ENCODE measurements at regions not wholly inside any gene's neighbourhood (a gene's known extent, or its start where the extent isn't known, plus 50 kb on each side); places are given as distances from the start of the nearest gene placed in this dataset.
"Not testable (repeated sequence)": the region's sequence is repeated elsewhere in the genome, so short reads cannot be mapped to it uniquely, and the experiment has no call there.

GRCh38 chr5:60437308-60437707 lies 262.7 kb downstream of the DEPDC1B start:
- DNase-seq (no peak), ATAC-seq (replicated peaks) (no peak)
- Mint-ChIP-seq H3K36me3 (ENCODE audit: insufficient read depth) (no peaks in the 10 kb centered on the region), H3K4me1 (ENCODE audit: low read depth in 2 of 2) (no peaks in the 10 kb centered on the region), H3K27ac (no peak overlapping the region), H3K27me3 (no peaks in the 10 kb centered on the region), H3K9me3 (peaks cover 2 to 8% of the 10 kb centered on the region in 2 donors), H3K4me3 (no peak overlapping the region)

GRCh38 chr5:60436518-60436917 lies 263.4 kb downstream of the DEPDC1B start:
- no peak overlapping the region for H3K4me3 Mint-ChIP-seq
- DNase-seq (no peak), ATAC-seq (replicated peaks) (no peak)
- peaks cover 3% of the 10 kb centered on the region for H3K36me3 Mint-ChIP-seq (ENCODE audit: insufficient read depth)
- H3K27ac Mint-ChIP-seq, result no peak overlapping the region
- no peaks in the 10 kb centered on the region for H3K27me3 Mint-ChIP-seq
- H3K4me1 Mint-ChIP-seq (ENCODE audit: low read depth in 2 of 2), result no peaks in the 10 kb centered on the region
- peaks cover 0 to 8% of the 10 kb centered on the region in 2 donors for H3K9me3 Mint-ChIP-seq

DNA sequence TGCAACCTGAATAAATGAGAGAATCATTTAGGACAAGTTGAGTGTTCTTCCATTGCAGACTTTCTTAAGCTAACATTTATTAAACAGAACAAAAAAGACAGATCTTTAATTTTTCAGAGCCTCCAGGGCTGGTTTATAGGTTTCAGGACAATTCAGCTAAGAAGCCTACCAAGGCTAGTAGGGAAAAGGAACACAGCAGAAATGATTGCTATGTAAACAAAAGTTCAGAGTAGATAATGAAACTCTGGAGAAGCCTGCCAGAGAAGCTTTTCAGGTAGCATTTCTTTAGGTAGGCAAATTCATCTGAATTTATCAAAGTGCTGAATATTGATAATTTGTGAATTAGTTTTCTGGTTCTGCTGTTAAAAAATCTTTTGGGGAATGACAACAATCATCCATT lies 264.2 kb downstream of the DEPDC1B start:
- Mint-ChIP-seq H3K4me3 (no peak overlapping the region), H3K9me3 (peaks cover 0 to 8% of the 10 kb centered on the region in 2 donors), H3K27me3 (no peaks in the 10 kb centered on the region), H3K4me1 (ENCODE audit: low read depth in 2 of 2) (no peaks in the 10 kb centered on the region), H3K36me3 (ENCODE audit: insufficient read depth) (peaks cover 3% of the 10 kb centered on the region), H3K27ac (no peak overlapping the region)
- no peak for DNase-seq
- no peak for ATAC-seq (replicated peaks)

DNA sequence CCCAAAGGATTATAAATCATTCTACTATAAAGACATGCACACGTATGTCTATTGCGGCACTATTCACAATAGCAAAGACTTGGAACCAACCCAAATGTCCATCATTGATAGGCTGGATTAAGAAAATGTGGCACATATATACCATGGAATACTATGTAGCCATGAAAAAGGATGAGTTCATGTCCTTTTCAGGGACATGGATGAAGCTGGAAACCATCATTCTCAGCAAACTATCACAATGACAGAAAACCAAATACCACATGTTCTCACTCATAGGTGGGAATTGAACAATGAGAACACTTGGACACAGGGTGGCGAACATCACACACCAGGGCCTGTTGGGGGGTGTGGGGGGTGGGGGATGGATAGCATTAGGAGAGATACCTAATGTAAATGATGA lies 273.8 kb downstream of the DEPDC1B start:
- not testable (repeated sequence) for H3K27me3 Mint-ChIP-seq; H3K4me3 Mint-ChIP-seq; ATAC-seq (replicated peaks); DNase-seq; H3K36me3 Mint-ChIP-seq (ENCODE audit: insufficient read depth); H3K27ac Mint-ChIP-seq; H3K4me1 Mint-ChIP-seq (ENCODE audit: low read depth in 2 of 2)
- peaks cover 0 to 23% of the 10 kb centered on the region in 2 donors for H3K9me3 Mint-ChIP-seq

DNA sequence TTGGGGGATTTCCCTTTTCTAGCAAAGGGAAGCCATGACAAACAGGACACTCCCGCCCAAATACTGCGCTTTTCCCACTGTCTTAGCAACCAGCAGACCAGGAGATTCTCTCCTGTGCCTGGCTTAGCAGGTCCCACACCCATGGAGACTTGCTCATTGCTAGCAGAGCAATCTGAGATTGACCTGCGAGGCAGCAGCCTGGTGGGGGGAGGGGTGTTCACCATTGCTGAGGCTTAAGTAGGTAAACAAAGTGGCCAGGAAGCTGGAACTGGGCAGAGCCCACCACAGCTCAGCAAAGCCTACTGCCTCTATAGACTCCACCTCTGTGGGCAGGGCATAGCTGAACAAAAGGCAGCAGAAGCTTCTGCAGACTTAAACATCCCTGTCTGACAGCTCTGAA lies 279.2 kb downstream of the DEPDC1B start:
- ATAC-seq (replicated peaks); H3K27ac Mint-ChIP-seq; H3K27me3 Mint-ChIP-seq; H3K36me3 Mint-ChIP-seq (ENCODE audit: insufficient read depth); H3K4me1 Mint-ChIP-seq (ENCODE audit: low read depth in 2 of 2); H3K4me3 Mint-ChIP-seq; DNase-seq: not testable (repeated sequence)
- H3K9me3 Mint-ChIP-seq, result peaks cover 0 to 17% of the 10 kb centered on the region in 2 donors

GRCh38 chr5:60417500-60418181 lies 282.3 kb downstream of the DEPDC1B start:
- H3K27ac Mint-ChIP-seq, result no peak overlapping the region
- H3K4me3 Mint-ChIP-seq, result no peak overlapping the region
- H3K36me3 Mint-ChIP-seq (ENCODE audit: insufficient read depth), result no peaks in the 10 kb centered on the region
- H3K27me3 Mint-ChIP-seq, result no peaks in the 10 kb centered on the region
- DNase-seq (no peak), ATAC-seq (replicated peaks) (no peak)
- no peaks in the 10 kb centered on the region for H3K4me1 Mint-ChIP-seq (ENCODE audit: low read depth in 2 of 2)
- H3K9me3 Mint-ChIP-seq, result peaks cover 1 to 9% of the 10 kb centered on the region in 2 donors

GRCh38 chr5:60415443-60415842 lies 284.5 kb downstream of the DEPDC1B start:
- Mint-ChIP-seq H3K9me3 (peaks cover 0 to 4% of the 10 kb centered on the region in 2 donors), H3K27me3 (no peaks in the 10 kb centered on the region), H3K27ac (no peak overlapping the region), H3K4me3 (no peak overlapping the region), H3K36me3 (ENCODE audit: insufficient read depth) (no peaks in the 10 kb centered on the region), H3K4me1 (ENCODE audit: low read depth in 2 of 2) (no peaks in the 10 kb centered on the region)
- ATAC-seq (replicated peaks) (no peak), DNase-seq (no peak)

DNA sequence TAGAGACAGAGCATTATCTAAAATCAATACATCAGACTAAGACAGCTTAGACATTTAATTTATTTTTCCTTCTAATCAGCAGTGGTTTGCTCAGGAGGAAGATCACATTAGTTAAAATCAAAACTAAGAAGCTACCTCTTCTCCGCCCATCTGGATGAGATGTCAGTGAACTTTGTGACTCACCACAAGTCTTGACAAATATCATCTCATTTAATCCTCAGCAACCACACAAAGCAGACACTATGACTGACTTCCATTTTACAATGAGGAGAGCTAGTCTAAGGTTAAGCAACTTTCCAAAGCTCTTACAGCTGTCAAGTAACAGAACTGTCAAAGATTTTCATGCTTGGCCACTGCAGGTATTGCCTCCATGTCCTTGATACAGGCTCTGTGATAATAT lies 289.5 kb downstream of the DEPDC1B start:
- H3K27me3 Mint-ChIP-seq, result no peaks in the 10 kb centered on the region
- H3K4me1 Mint-ChIP-seq (ENCODE audit: low read depth in 2 of 2), result no peaks in the 10 kb centered on the region
- ATAC-seq (replicated peaks) (no peak), DNase-seq (no peak)
- no peaks in the 10 kb centered on the region for H3K36me3 Mint-ChIP-seq (ENCODE audit: insufficient read depth)
- no peak overlapping the region for H3K4me3 Mint-ChIP-seq
- H3K27ac Mint-ChIP-seq, result no peak overlapping the region
- H3K9me3 Mint-ChIP-seq, result peaks cover 0 to 5% of the 10 kb centered on the region in 2 donors

DNA sequence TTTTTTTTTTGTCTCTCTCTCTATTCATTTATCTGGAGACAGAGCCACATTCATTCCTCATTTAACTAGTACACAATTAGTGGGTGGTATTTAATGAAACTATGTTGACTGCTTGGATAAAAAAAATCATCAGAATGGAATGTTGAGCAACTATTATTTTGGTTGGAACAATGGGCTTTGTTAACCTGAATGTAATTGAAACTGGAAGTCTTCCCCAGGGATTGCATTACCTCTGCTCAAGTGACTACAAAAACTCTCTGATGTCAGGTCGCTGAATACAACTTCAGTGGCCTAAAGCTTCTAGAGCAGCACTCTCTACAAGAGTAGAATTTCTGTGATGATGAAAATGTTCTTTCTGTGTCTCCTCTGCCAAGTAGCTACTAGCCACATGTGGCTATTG lies 295.8 kb downstream of the DEPDC1B start:
- H3K4me1 Mint-ChIP-seq (ENCODE audit: low read depth in 2 of 2), result no peaks in the 10 kb centered on the region
- H3K9me3 Mint-ChIP-seq, result peaks cover 4 to 7% of the 10 kb centered on the region in 2 donors
- H3K36me3 Mint-ChIP-seq (ENCODE audit: insufficient read depth), result no peaks in the 10 kb centered on the region
- H3K4me3 Mint-ChIP-seq, result no peak overlapping the region
- no peak overlapping the region for H3K27ac Mint-ChIP-seq
- ATAC-seq (replicated peaks), result no peak
- no peak for DNase-seq
- no peaks in the 10 kb centered on the region for H3K27me3 Mint-ChIP-seq

- H3K9me3 Mint-ChIP-seq, result peaks cover 4 to 7% of the 10 kb centered on the region in 2 donors
- H3K4me3 Mint-ChIP-seq, result no peak overlapping the region
- H3K27ac Mint-ChIP-seq, result no peak overlapping the region
- no peaks in the 10 kb centered on the region for H3K36me3 Mint-ChIP-seq (ENCODE audit: insufficient read depth)
- H3K27me3 Mint-ChIP-seq, result no peaks in the 10 kb centered on the region
- no peaks in the 10 kb centered on the region for H3K4me1 Mint-ChIP-seq (ENCODE audit: low read depth in 2 of 2)
- no peak for DNase-seq
- no peak for ATAC-seq (replicated peaks)
Observed at GRCh38 chr5:60403343-60404006, 296.5 kb downstream of the DEPDC1B start.

DNA sequence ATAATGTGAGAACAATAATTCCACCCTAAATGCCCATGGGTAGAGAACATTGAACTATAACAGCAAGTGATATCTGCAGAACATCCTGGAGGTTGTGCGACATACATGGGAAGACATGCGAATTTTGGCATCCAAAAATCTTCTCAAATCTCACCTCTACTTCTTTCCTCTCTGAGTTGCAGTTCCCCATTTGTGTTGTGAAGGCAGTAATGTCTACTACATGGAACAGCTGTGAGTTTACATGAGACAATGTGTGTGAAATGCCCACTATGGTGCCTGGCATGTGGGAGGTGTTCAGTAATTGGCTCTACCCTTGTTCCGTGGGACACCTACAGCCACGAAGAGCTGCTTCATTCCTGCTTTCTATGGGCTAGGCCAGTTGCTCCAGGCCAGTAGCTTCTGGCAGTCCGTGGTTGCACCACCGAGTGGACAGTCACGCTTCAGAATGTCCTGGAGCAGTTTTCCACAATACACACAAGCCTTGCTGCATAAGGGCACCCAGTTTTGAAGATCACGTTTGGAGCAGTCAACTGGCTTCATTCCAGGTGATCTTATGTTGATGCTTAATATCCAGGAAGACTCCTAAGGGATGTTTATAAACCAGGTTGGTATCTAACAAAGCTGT lies 297.7 kb downstream of the DEPDC1B start:
- no peak for ATAC-seq (replicated peaks)
- H3K4me1 Mint-ChIP-seq (ENCODE audit: low read depth in 2 of 2), result no peaks in the 10 kb centered on the region

DNA sequence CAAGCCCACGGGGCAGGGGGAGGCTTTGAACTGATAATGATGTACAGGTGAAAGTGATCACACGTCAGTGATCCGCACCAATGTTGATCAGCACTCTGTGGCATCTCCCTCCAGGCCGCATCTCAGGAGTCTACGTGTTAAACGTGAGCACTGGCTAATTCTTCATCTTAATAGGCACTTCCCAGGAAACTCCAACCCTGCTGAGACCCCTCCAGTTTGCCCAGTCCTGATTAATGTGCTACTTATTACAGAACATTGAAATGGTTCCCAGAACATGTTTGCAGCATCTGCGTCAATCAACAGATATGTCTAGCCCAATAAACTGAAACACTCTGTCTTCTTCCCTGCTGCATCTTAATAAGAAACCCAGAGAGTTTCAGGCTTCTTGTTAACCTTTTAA lies 298.4 kb downstream of the DEPDC1B start:
- DNase-seq, result no peak
- no peaks in the 10 kb centered on the region for H3K4me1 Mint-ChIP-seq (ENCODE audit: low read depth in 2 of 2)
- H3K27me3 Mint-ChIP-seq, result no peaks in the 10 kb centered on the region
- ATAC-seq (replicated peaks), result no peak
- no peaks in the 10 kb centered on the region for H3K36me3 Mint-ChIP-seq (ENCODE audit: insufficient read depth)
- no peak overlapping the region for H3K27ac Mint-ChIP-seq
- H3K4me3 Mint-ChIP-seq, result no peak overlapping the region
- H3K9me3 Mint-ChIP-seq, result peaks cover 5 to 7% of the 10 kb centered on the region in 2 donors

More for the DNA sequence above, 297.7 kb downstream of the DEPDC1B start:
- DNase-seq, result no peak
- no peak overlapping the region for H3K4me3 Mint-ChIP-seq
- peaks cover 7% of the 10 kb centered on the region in 2 donors for H3K9me3 Mint-ChIP-seq
- no peak overlapping the region for H3K27ac Mint-ChIP-seq
- H3K27me3 Mint-ChIP-seq, result no peaks in the 10 kb centered on the region
- H3K36me3 Mint-ChIP-seq (ENCODE audit: insufficient read depth), result no peaks in the 10 kb centered on the region

DNA sequence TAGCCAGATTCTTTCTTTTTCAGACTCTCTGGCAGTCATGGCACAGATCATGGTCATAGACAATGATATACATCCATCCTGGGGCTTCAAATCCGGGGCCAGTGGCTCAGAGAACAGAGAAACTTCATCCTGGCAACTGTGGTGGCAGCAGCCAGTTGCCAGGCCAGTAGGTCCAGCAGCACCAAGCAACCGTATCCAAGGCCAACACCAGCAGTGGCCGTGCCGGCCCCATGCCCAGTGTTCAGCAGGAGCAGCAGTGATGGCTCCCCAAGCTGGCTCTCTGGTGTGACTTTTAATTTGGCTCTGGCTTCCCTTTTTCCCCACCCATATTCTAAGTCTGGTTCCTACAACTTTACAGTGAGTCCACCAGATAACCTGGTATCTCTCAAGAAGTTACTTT lies 300.5 kb downstream of the DEPDC1B start:
- Mint-ChIP-seq H3K27ac (no peak overlapping the region), H3K27me3 (no peaks in the 10 kb centered on the region), H3K36me3 (ENCODE audit: insufficient read depth) (no peaks in the 10 kb centered on the region), H3K4me3 (no peak overlapping the region), H3K9me3 (peaks cover 7 to 10% of the 10 kb centered on the region in 2 donors), H3K4me1 (ENCODE audit: low read depth in 2 of 2) (no peaks in the 10 kb centered on the region)
- DNase-seq (no peak), ATAC-seq (replicated peaks) (no peak)
